SK-N-DZ (cell line): ENCODE measurements at regions not wholly inside any gene's neighbourhood (a gene's known extent, or its start where the extent isn't known, plus 50 kb on each side); places are given as distances from the start of the nearest gene placed in this dataset.

ENCODE experiments used
- DNase-seq: peaks from one replicate; pipeline ENCODE4 v3.0.0-alpha.2; 2015; ENCODE audit warnings: low spot score

- DNase-seq, result no peak
Observed at GRCh38 chrX:97766501-97767095, 882.9 kb downstream of the RPA4 start.

DNA sequence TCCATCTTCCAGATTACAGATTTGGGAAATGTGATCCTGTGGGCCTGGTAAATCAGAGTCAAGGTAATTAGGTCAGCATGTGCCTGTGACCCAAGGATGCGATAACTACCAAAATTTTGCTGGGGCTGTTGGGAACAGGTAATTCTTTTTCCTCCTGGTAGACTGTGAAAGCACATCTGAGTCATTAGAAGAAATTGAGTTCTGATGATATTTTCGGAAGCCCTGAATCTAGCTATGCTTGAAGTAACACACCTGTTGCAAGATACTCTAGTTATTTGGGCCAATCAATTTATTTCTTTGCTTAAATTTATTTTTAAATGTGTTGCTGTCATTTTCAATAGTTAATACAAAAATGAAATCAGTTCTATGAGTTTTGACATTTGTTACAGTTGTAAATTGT is 903.6 kb downstream of the RPA4 start:
- no peak for DNase-seq

GRCh38 chrX:97787849-97788248 is 904.1 kb downstream of the RPA4 start:
- no peak for DNase-seq

DNA sequence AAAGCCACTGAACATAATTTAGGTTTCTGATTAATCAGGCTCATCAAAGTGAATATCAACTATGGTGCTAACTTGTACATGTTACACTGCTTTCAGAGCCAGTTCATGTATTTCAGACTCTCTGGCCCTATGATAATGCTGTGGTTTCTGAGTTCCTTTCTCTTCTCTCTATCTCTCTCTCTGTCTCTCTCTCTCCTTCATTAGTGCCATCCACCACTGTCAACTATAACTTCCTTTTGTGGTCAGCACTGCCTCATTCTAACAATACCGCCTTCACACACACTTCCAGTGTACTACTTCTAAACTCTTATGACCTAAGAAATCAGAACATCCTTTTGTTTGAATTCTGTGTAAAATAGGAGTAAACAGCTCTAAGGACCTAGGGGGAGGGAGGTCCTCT is 907.1 kb downstream of the RPA4 start:
- no peak for DNase-seq

- no peak for DNase-seq
Observed at GRCh38 chrX:97797076-97797475, 913.4 kb downstream of the RPA4 start.

DNA sequence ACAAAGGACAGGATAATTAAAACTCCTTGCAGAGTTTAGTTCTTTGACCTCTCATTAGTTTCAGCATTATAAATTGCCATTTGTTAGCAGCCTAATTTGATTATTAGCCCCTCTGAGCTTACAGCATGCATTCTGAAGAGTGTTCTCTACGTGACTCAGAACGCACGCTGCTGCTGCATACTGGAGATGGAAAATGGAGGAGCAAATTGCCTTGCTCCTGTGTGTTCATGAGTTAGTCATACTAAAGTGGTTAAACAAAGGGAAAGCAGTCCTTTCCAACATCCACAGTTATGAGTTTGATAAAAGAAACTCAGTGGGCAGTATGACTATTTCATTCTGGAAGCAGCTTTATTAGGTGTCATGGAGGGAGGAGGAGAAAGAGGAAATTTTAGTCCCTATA is 922.5 kb downstream of the RPA4 start:
- no peak for DNase-seq

- no peak for DNase-seq
Observed at GRCh38 chrX:97806946-97807345, 923.2 kb downstream of the RPA4 start.

DNA sequence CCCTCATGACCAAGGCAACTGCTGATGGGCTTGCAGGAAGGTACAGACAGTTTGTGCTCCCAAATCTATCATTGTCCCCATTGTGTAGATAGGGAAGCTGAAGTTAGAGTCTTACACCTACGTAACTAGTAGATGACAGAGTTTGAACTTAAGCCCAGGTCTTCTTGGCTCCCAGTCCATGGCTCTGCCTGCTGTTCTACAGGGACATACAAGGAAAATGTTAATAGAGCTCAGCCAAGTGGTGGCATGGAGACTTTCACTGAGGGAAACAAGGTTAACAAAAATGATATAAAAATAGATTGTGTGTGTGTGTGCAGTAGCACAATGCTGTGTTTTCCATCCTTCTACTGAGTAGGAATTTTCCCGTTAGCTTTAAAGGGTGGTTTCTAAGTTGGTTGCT is 936.5 kb downstream of the RPA4 start:
- no peak for DNase-seq

DNA sequence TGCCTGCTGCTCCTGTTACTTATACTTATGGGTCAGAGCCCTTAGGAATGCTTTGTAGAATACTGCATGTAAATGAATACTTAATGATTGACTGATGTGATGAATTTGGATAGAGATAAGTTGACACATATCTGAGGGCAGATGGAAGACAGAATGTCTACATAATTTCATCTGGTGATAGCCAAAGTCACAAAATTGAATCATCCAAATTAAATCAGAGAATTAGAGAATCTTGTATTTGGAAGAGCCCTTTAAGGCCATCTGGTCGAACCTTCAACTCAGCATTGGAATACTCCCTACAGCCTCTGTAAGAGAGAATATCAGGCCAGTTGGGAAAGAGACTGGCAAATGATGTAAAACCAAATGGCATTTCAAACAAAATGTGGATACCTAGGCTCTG is 944.8 kb downstream of the RPA4 start:
- peak; percentile 92 for DNase-seq

DNA sequence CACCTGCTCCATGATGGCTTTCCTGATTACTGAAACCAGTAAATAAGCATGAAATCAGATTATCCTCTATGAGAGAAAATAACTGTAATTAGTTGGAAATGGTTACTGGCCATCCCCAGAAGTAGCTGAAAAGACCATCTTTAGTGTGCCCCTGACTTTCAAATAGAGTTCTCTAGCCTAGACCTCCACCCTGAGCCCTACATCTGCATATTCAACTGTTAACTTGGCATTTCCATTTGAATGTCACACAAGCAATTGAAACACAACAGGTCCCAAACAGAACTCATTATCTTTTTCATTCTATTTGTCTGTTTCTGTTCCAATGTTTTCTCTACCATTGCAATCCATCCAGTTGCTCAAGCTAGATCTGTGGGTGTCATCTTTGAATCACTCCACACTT is 952.3 kb downstream of the RPA4 start:
- no peak for DNase-seq

DNA sequence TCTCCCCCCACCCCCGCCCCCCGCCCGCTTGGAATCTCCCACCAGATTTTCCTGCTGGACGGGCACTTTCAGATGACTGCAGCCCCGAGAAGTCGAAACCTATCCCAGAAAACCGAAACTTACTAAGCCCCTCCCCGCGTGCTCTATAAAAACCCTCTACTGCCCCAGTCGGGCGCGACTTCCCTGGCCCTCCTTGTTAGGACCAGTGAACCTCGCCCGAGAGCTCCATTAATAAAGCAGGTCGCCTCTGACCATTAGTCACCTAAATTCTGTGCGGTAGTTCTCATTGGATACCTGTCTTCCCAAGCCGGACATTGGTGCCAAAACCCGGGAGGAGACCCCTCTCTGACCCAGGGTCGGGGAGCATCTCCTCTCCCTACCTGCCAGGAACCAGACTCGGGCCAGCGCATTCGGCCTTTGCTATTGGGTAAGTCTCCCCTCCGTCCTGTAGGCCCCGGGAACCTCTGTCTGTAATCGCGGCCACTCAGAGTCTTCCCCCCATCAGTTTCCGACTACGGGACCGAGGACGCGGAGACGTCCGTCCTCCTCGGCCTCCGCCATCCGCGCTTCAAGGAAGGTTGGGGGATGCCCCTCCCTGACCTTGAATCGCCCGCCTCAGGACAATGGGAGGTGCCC is 958.0 kb downstream of the RPA4 start:
- DNase-seq, result no peak

DNA sequence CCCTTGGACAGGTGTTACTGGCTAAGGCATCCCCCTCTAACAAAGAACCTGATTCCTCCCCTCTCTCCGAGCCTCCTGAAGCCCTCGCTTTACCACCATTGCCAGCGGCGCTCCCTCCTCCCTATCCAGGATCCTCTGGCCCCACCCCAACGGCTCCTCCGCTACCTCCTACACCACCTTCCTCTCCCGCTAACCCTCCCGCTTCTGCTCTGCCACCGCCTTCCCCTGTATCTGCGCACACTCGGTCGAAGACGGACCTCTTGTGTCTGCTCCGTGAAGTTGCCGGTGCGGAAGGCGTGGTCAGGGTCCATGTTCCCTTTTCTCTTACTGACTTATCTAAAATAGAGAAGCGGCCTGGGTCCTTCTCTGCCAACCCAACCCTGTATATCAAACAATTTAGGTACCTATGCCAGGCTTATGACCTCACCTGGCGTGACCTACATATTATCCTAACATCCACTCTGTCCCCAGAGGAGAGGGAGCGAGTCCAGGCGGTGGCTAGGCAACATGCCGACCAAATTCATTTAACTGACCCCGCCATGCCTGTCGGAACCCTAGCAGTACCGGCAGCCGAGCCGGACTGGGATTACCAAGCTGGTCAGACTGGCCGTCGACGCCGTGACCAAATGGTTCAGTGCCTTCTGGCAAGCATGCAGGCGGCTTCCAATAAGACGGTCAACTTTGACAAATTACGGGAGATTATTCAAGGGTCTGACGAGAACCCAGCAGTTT is 958.9 kb downstream of the RPA4 start:
- no peak for DNase-seq

- DNase-seq, result no peak
Observed at GRCh38 chrX:97843200-97843811, 959.6 kb downstream of the RPA4 start.

DNA sequence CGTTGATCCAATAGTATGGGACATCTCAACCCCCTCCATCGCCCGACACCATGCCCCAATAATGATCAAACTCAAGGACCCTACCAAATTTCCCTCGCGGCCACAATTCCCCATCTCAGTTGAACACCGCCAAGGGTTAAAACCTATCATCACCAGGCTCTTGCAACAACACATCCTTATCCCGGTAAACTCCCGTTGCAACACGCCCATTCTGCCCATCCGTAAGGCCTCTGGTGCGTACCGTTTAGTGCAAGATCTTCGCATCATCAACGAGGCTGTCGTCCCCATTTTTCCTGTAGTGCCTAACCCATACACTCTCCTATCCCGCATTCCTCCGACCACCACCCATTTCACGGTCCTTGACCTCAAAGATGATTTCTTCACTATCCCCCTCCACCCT is 960.5 kb downstream of the RPA4 start:
- DNase-seq, result no peak

DNA sequence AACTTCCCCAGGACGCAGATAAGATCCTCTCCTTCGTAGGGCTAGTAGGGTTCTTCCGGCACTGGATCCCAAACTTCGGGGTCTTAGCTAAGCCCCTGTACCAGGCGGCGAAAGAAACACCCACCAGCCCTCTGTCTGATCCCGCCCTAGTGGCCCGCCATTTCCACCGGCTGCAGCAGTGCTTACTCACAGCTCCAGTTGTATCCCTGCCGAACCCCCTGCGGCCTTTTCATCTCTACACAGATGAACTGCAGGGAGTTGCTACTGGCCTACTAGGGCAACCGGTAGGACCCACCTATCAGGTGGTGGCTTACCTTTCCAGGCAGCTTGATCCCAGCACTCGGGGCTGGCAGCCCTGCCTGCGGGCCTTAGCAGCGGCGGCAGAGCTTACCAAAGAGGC is 961.2 kb downstream of the RPA4 start:
- no peak for DNase-seq

DNA sequence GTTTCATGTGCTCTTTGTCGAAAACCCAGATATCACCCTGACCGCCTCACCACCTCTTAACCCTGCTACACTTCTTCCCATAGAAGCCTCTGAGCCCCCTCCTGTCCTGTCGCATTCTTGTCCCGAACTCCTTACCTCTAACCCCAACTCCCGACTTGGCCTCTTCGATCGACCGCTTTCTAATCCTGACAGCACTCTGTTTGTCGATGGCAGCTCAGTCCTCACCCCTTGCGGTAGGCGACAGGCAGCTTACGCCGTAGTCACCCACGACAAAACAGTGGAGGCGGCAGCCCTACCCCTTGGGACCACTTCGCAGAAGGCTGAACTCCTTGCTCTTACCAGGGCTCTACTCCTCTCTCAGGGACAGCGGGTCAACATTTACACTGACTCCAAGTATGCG is 961.7 kb downstream of the RPA4 start:
- no peak for DNase-seq

- no peak for DNase-seq
Observed at GRCh38 chrX:97846228-97846627, 962.5 kb downstream of the RPA4 start.

DNA sequence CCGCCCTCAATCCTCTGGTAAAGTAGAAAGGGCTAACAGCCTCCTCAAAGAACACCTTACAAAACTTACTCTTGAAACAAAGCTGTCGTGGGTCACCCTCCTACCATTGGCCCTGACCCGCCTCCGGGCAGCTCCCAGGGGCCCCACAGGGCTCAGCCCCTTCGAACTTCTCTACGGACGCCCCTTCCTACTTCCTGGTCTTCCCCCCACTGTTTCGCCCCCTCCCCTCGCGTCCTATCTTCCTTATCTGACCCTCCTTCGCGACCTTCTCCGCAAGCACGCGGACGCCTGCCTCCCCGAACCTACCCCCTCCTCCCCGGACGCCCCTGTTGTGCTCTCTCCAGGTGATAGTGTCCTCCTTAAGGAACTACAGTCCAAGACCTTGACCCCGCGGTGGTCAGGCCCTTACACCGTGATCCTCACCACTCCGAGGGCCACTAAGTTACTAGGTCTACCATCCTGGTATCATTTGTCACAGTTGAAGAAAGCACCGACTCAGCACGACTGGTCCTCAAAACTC is 963.1 kb downstream of the RPA4 start:
- no peak for DNase-seq

DNA sequence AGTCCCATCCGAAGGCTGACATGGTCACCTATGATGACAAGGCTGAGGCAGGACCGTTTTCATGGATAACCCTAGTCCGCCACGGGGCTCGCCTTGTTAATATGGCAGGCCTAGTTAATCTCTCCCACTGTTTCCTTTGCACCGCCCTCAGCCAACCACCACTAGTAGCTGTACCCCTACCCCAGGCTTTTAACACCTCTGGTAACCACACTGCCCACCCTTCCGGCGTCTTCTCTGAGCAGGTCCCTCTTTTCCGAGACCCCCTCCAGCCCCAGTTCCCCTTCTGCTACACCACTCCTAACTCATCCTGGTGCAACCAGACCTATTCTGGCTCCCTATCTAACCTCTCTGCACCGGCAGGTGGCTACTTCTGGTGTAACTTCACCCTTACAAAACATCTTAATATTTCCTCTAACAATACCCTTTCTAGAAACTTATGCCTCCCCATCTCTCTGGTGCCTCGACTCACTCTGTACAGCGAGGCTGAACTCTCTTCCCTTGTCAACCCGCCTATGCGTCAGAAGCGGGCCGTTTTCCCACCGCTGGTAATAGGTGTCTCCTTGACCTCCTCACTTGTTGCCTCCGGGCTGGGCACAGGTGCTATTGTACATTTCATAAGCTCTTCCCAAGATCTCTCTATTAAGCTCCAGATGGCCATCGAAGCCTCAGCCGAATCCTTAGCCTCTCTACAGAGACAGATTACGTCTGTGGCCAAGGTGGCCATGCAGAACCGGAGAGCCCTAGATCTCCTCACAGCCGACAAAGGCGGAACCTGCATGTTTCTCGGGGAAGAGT is 964.4 kb downstream of the RPA4 start:
- DNase-seq, result no peak

DNA sequence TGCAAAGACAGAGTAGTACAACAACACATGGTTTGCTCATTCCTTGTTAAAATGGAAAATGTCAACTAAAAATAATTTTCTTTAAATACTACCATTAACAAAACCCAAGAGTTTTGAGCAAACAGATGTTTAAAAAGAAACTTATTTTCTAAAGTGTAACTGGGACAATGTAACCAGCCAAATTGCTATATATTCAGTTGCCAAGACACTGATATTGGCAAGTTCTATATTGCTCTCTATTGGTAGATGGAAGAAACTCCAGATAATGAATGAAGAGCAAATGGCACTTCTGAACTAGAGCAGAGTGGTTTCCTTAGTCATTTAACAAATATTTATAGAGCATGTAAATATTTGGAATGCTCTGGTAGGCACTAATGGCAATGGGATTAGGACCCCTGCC is 966.2 kb downstream of the RPA4 start:
- DNase-seq, result no peak

GRCh38 chrX:97850911-97851310 is 967.2 kb downstream of the RPA4 start:
- DNase-seq, result no peak

- no peak for DNase-seq
Observed at GRCh38 chrX:97854086-97854485, 970.4 kb downstream of the RPA4 start.
